ENCODE measurements at regions not wholly inside any gene's neighbourhood (a gene's known extent, or its start where the extent isn't known, plus 50 kb on each side); places are given as distances from the start of the nearest gene placed in this dataset.

GRCh38 chr7:153413540-153414287 lies 638.5 kb upstream of the DPP6 start:
- TF ChIP-seq, protein P1, sequence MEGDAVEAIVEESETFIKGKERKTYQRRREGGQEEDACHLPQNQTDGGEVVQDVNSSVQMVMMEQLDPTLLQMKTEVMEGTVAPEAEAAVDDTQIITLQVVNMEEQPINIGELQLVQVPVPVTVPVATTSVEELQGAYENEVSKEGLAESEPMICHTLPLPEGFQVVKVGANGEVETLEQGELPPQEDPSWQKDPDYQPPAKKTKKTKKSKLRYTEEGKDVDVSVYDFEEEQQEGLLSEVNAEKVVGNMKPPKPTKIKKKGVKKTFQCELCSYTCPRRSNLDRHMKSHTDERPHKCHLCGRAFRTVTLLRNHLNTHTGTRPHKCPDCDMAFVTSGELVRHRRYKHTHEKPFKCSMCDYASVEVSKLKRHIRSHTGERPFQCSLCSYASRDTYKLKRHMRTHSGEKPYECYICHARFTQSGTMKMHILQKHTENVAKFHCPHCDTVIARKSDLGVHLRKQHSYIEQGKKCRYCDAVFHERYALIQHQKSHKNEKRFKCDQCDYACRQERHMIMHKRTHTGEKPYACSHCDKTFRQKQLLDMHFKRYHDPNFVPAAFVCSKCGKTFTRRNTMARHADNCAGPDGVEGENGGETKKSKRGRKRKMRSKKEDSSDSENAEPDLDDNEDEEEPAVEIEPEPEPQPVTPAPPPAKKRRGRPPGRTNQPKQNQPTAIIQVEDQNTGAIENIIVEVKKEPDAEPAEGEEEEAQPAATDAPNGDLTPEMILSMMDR (conservative IDR thresholded peaks at IDR 0.05; ENCODE audit: low read depth, low read length), result no peak
- no peak for TF ChIP-seq EZH2 (IDR thresholded peaks at IDR 0.05; ENCODE audit: borderline replicate concordance, low read depth, low read length, poor library complexity, severe bottlenecking)

Measured in A673 (cell line).